ENCODE measurements at regions not wholly inside any gene's neighbourhood (a gene's known extent, or its start where the extent isn't known, plus 50 kb on each side); places are given as distances from the start of the nearest gene placed in this dataset.

- H3K4me3 ChIP-seq, result no peak overlapping the region
- no peaks in the 10 kb centered on the region for H3K9me3 ChIP-seq
- no peaks in the 10 kb centered on the region for H3K4me1 ChIP-seq
- H3K36me3 ChIP-seq, result no peaks in the 10 kb centered on the region
- H3K27ac ChIP-seq, result no peak overlapping the region
- no peak for DNase-seq
- TF ChIP-seq POLR2A (IDR thresholded peaks at IDR 0.05), result no peak
- TF ChIP-seq CTCF (IDR thresholded peaks at IDR 0.05), result no peak
- intact Hi-C loops (cut with DNase I; ENCODE audit: low total_unique reads), result no loop called here
- H3K27me3 ChIP-seq, result no peaks in the 10 kb centered on the region
Measured at GRCh38 chr2:185245806-185246205, 492.8 kb upstream of the FSIP2 start.

- intact Hi-C loops (cut with DNase I; ENCODE audit: low total_unique reads), result no loop called here
- Histone ChIP-seq H3K27me3 (no peaks in the 10 kb centered on the region), H3K27ac (no peak overlapping the region), H3K4me1 (no peaks in the 10 kb centered on the region), H3K9me3 (no peaks in the 10 kb centered on the region), H3K4me3 (no peak overlapping the region), H3K36me3 (no peaks in the 10 kb centered on the region)
- no peak for DNase-seq
- TF ChIP-seq CTCF (IDR thresholded peaks at IDR 0.05) (no peak), POLR2A (IDR thresholded peaks at IDR 0.05) (no peak)
Measured at GRCh38 chr2:185246717-185247116, 491.9 kb upstream of the FSIP2 start.

GRCh38 chr2:185255566-185255965 lies 483.0 kb upstream of the FSIP2 start:
- no peak overlapping the region for H3K27ac ChIP-seq
- no peak for TF ChIP-seq CTCF (IDR thresholded peaks at IDR 0.05)
- H3K27me3 ChIP-seq, result no peaks in the 10 kb centered on the region
- H3K4me1 ChIP-seq, result no peaks in the 10 kb centered on the region
- no peak for DNase-seq
- H3K36me3 ChIP-seq, result no peaks in the 10 kb centered on the region
- intact Hi-C loops (cut with DNase I; ENCODE audit: low total_unique reads), result no loop called here
- H3K9me3 ChIP-seq, result no peaks in the 10 kb centered on the region
- H3K4me3 ChIP-seq, result no peak overlapping the region

GRCh38 chr2:185265747-185266146 lies 472.9 kb upstream of the FSIP2 start:
- DNase-seq, result no peak
- TF ChIP-seq CTCF (IDR thresholded peaks at IDR 0.05) (no peak), POLR2A (IDR thresholded peaks at IDR 0.05) (no peak)
- no peak overlapping the region for H3K4me3 ChIP-seq
- no peaks in the 10 kb centered on the region for H3K4me1 ChIP-seq
- intact Hi-C loops (cut with DNase I; ENCODE audit: low total_unique reads), result no loop called here
- no peaks in the 10 kb centered on the region for H3K36me3 ChIP-seq
- H3K27ac ChIP-seq, result no peak overlapping the region
- no peaks in the 10 kb centered on the region for H3K27me3 ChIP-seq
- no peaks in the 10 kb centered on the region for H3K9me3 ChIP-seq

GRCh38 chr2:185268651-185269050 lies 470.0 kb upstream of the FSIP2 start:
- DNase-seq, result no peak
- H3K27me3 ChIP-seq, result no peaks in the 10 kb centered on the region
- no peaks in the 10 kb centered on the region for H3K9me3 ChIP-seq
- H3K4me3 ChIP-seq, result no peak overlapping the region
- H3K27ac ChIP-seq, result no peak overlapping the region
- TF ChIP-seq POLR2A (IDR thresholded peaks at IDR 0.05), result no peak
- no peaks in the 10 kb centered on the region for H3K4me1 ChIP-seq
- H3K36me3 ChIP-seq, result no peaks in the 10 kb centered on the region
- intact Hi-C loops (cut with DNase I; ENCODE audit: low total_unique reads), result no loop called here

All from uterus (tissue), 3 donors.